ELF-1 (cell line): ENCODE measurements at regions not wholly inside any gene's neighbourhood (a gene's known extent, or its start where the extent isn't known, plus 50 kb on each side); places are given as distances from the start of the nearest gene placed in this dataset.

Experiments
- DNase-seq: peaks from one replicate; pipeline ENCODE4 v3.0.0-alpha.2; 2016; ENCODE audit warnings: low read depth, low spot score

DNA sequence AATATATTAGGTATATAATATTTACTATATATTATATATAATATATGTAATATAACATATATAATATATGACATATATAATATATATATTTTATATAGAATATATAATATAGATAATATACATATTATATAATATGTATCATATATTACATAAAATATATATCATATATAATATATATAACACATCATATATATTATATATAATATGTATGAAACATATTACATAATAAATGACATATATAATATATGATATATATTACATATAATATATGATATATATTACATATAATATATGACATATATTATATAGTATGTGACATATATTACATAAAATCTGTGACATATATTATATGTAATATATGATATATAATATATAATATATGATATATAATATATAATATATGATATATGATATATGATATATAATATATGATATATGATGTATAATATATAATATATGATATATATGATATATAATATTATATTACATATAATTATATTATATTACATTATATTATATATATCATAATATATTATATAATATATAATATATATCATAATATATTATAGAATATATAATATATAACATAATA is 119.5 kb upstream of the RIMBP3 start:
- DNase-seq: no peak

GRCh38 chr22:18730410-18730809 is 118.7 kb upstream of the RIMBP3 start:
- DNase-seq: peak; percentile 6
